Ovary (tissue), 3 donors: ENCODE measurements at regions not wholly inside any gene's neighbourhood (a gene's known extent, or its start where the extent isn't known, plus 50 kb on each side); places are given as distances from the start of the nearest gene placed in this dataset.

Source experiments
- EP300 ChIP-seq: sonication (generic); formaldehyde crosslinking; IDR thresholded peaks from one replicate; pipeline ENCODE4 v1.6.1; 2017; ENCODE audit warnings: antibody characterized with exemption
- TF ChIP-seq, protein P1 (sequence below), 3 donors: fragments of 450-650 bp in 2 of 3; fragments of 200-600 bp in 1 of 3; IDR thresholded peaks; one replicate each; pipeline versions ENCODE4 v1.5.1 to v1.8.0; 2016 to 2022; ENCODE audit warnings: antibody characterized with exemption in 3 of 3, mild to moderate bottlenecking in 1 of 3
- donor health status: DM: no; HTN: no; CAD: no.

DNA sequence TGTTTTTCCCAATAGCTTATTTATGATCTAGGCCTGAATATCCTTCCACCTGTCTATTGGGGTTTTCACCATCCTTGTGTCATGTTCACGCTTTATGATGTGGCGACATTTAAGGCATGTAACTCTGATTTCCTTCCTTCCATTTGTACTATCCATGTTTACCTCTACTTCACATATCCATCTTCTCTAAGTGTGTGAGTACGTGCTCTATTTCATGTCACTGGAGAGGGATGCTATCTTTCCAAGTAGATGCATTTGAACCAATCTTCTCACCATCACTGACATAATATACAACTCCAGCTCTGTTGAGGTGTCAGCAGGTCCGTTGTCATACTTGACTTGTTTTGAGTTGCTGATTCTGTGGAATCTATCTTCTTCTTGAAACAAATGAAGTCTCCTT, 283.2 kb downstream of the PTBP2 start:
- TF ChIP-seq, protein P1, sequence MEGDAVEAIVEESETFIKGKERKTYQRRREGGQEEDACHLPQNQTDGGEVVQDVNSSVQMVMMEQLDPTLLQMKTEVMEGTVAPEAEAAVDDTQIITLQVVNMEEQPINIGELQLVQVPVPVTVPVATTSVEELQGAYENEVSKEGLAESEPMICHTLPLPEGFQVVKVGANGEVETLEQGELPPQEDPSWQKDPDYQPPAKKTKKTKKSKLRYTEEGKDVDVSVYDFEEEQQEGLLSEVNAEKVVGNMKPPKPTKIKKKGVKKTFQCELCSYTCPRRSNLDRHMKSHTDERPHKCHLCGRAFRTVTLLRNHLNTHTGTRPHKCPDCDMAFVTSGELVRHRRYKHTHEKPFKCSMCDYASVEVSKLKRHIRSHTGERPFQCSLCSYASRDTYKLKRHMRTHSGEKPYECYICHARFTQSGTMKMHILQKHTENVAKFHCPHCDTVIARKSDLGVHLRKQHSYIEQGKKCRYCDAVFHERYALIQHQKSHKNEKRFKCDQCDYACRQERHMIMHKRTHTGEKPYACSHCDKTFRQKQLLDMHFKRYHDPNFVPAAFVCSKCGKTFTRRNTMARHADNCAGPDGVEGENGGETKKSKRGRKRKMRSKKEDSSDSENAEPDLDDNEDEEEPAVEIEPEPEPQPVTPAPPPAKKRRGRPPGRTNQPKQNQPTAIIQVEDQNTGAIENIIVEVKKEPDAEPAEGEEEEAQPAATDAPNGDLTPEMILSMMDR (IDR thresholded peaks at IDR 0.05), result no peak
- TF ChIP-seq EP300, result no peak
